ENCODE measurements at regions not wholly inside any gene's neighbourhood (a gene's known extent, or its start where the extent isn't known, plus 50 kb on each side); places are given as distances from the start of the nearest gene placed in this dataset.

DNA sequence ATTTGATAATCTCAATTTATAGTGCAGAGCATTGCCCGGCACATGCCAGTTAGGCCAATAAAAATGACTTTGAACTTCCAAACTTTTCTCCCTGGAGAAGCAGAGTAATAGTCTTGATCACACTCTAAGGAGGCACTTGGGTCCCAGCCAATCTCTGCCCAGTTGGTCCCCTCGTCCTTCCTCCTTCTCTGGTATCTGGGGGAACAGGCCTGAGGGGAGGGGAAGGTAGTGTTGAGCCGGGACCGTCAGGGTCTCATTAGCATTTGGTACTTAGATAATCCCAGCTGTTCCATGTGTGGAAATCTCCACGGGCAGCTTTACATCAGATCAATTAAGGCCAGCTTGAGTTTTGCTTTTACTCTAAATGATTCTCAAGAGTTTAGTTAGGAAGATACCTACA is 70.1 kb downstream of the ZNF641 start:
- TF ChIP-seq, protein P1, sequence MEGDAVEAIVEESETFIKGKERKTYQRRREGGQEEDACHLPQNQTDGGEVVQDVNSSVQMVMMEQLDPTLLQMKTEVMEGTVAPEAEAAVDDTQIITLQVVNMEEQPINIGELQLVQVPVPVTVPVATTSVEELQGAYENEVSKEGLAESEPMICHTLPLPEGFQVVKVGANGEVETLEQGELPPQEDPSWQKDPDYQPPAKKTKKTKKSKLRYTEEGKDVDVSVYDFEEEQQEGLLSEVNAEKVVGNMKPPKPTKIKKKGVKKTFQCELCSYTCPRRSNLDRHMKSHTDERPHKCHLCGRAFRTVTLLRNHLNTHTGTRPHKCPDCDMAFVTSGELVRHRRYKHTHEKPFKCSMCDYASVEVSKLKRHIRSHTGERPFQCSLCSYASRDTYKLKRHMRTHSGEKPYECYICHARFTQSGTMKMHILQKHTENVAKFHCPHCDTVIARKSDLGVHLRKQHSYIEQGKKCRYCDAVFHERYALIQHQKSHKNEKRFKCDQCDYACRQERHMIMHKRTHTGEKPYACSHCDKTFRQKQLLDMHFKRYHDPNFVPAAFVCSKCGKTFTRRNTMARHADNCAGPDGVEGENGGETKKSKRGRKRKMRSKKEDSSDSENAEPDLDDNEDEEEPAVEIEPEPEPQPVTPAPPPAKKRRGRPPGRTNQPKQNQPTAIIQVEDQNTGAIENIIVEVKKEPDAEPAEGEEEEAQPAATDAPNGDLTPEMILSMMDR (IDR thresholded peaks at IDR 0.05), result no peak
- no peak for TF ChIP-seq POLR2AphosphoS5 (IDR thresholded peaks at IDR 0.05)
- TF ChIP-seq POLR2A (IDR thresholded peaks at IDR 0.05), result no peak

Measured in prostate gland (tissue), 2 donors.